HS-5 (cell line): ENCODE measurements at regions not wholly inside any gene's neighbourhood (a gene's known extent, or its start where the extent isn't known, plus 50 kb on each side); places are given as distances from the start of the nearest gene placed in this dataset.

Experiments
- DNase-seq: peaks from one replicate; pipeline ENCODE4 v3.0.0-alpha.2; 2012; ENCODE audit warnings: low read depth

DNA sequence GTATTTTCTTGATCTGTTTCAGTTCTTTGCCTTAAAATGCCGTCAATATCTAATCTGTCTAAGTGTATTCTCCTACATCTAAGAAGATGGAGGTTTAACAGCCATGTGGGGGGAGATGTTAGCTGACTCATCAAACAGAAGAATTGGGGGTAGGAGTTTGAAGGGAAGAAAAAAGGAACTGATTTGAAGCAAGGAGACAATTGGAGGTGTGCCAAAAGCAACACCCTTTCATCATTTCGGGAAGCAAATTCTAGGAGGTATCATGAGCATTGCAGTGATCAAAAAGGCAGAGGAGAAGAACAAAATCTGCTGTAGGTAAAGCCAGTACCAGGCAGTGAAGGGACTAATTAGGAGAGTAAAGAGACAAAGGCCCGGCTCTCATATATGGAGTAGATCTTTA lies 337.3 kb upstream of the TBC1D5 start:
- no peak for DNase-seq

DNA sequence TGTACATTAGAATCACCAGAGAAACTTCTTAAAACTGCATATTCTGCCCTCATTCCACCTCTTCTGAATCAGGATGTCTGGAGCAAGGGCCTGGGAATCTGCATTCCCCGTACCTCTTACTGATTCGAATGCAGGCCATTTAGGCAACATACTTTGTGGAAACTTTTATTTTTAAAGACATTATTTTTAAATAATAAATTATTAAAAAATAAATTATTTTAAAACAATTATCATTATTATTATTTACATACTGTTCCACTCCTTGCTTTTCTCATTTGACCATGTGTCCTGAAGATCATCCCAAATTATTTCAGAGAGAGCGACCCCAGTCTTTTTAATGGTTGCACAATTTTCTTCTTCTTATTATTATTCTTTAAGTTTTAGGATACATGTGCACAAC lies 336.6 kb upstream of the TBC1D5 start:
- DNase-seq: no peak

DNA sequence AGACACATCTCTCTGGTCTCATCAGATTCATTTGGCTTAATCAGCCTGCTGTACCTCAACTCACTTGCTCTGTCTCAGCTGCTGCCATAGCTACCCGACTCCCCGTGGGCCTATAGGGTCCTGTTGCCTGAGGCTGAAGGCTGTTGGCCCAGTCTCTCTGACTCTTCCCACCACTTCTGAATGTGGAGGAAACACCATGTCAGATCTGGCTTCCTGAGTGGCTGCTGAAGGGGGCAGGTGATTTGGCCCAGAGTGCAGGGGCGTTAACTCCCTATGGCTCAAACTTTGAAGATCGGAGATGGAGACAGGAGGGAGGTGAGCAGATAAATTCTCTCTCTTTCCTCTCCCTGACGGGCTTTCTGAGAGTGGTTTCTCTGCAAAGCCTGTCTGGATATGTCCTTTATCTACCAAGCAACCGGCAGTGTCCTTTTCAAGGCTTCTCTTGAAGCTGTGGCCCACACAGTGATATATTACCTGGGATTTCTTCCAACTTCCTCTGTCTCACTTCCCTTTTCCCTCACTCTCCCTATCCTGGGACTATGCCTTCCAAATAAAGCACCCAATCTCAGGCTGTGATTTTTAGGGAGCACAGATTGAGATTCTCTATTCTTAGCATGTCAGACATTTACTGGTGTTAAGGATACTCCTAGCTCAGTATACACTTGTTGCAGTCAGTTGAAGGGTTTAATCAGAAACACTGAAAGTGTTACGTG lies 334.9 kb upstream of the TBC1D5 start:
- DNase-seq: no peak

DNA sequence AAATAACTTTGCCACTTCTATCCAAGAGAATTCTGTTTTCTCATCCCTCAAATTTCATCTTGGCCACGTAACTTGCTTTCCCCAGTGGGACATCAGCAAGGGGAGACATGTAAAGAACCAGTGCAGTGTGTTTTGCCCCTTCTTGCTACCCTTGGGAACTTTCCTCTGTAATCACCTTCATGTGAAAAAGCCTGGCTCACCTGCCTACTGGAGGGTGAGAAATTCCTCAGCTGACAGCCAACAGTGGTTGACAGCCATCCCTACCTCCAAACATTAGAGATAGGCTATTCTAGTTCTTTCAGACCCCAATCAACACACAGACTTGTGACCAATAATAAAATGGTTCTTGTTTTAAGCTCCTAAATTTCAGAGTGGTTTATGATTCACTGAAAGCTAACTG lies 333.9 kb upstream of the TBC1D5 start:
- no peak for DNase-seq

DNA sequence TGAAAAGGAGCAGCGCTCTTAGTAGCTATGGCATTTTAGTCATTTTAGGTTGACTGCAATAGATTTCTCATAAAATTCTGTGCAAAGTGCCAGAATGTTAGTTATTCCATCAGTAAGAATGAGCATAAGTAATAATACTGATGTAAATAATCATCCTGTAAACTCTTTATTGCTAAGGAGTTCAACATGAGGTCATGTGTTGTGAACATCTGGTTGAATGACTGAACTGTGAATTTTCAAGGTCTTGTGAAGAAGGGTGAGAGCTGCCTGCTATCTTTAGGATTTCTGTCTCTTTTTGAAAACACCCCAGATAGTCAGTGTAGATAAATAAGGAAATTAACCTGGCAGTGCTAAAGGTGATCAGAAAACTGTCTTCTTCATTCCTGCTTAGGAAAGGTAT lies 333.4 kb upstream of the TBC1D5 start:
- DNase-seq: no peak

DNA sequence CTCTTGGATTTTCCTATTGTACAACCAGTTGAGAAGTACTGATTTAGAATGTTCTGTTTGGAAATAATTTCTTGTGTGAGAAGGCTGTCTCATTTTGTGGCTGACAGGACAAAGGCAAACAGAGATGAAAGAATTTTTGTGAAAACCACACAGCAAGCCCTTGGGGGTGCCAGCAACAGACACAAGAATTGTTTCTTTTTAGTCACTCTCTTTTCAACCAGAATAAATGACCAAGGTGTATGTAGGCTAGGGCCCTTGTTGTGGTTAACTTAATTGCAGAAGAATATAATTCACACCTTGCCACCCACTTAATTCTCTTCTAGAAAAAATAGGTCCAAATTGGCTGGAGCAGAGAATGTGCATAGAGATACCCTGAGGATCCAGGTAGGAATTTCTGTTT lies 329.4 kb upstream of the TBC1D5 start:
- no peak for DNase-seq

DNA sequence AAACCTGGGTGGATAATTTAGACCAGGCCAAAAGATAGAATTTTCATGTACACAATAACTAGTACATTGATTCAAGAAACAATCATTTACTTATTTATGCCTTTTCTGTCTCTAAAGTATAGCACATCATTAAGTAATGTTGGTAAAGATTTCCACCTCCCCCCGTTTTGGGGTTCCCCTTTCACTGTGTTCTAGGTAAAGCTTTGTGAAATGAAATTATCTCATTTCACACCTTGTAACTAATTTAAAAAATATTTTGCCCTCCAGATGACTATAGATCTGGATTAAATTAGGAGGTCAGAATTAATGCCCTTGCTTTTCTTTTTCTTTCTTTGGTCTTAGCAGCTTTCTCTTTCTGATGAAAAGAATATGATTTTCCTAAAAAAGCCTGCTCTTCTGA lies 328.5 kb upstream of the TBC1D5 start:
- DNase-seq: no peak

DNA sequence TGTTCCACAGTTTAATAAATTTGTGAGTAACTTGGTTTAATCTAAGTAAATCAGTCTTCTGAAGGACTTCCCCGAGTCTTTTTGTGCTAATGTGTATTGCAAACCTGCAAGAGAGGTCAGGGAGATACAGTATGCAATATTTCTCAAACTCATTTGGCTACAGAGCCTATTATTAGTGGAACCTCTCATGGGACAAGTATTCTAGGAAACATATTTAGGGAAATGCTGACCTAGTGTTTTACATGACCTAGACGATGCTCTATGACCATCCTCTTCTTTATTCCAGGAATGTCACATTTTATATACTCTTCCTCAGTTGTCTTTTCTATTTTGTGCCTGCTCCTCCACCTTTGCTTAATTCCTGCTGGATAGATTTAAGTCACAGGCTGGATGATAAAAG lies 327.8 kb upstream of the TBC1D5 start:
- DNase-seq: no peak

DNA sequence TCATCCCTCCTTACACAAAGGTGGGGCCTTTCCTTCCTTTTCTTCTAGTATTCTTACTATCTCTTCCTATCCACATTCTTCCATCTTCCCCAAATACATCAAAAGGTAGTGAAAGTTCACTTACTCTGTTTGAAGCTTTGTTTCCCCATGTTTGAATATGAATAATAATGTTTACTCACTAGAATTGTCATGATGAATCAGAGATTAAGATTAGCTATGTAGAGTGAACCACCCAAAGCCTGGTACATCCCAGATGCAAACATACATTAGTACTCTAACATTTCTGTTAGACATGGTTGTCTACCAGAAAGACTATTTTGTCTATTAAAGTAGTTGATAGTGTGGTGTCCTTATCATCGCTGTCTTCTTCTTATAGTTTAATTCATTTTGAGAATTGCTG lies 327.1 kb upstream of the TBC1D5 start:
- no peak for DNase-seq

DNA sequence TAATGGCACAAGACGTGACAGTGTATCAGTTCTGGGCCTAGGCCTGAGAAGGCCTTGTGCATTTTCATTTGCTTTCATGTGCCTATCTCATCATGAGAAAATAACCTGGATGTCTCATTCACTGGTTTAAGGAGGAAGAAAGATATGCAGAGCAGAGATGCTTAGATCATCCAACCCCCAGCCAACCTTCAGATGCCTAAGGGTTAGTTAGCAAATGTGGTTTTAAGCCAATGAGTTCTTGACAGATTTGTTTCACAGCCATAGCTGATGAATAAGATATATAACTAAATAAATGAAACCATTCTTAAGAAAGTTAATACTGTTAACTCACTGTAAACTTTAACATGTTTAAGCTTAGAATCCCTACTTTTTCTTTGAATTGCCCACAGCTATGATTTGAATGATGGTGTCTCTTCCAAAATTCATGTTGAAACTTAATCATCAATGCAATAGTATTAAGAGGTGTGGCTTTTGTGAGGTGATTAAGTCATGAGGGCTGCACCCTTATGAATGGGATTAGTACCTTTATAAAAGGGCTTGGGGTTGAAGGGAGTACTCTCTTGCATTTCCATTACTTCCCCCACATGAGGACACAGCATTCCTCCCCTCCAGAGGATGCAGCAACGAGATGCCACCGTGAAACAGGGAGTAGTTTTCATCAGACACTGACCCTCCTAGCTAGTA lies 324.6 kb upstream of the TBC1D5 start:
- DNase-seq: no peak

DNA sequence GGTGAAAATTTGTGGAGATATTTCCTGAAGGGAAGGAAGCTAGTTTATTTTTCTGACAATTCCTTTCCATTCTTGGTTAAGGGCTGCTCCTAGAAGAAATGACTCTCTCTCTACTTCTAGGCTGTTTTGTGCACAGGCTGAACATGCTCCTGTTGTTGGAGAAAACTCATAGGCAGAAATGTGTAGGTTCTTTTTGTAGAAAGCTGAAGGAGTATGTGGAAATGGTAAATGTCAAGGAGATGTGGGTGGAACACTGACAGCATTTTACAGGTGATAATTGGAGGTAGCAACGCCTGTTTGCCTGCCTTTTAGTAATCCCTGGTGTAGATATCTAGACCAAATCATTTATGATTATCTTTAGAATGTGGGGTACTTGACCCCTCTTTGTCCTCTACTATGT lies 322.2 kb upstream of the TBC1D5 start:
- DNase-seq: no peak

DNA sequence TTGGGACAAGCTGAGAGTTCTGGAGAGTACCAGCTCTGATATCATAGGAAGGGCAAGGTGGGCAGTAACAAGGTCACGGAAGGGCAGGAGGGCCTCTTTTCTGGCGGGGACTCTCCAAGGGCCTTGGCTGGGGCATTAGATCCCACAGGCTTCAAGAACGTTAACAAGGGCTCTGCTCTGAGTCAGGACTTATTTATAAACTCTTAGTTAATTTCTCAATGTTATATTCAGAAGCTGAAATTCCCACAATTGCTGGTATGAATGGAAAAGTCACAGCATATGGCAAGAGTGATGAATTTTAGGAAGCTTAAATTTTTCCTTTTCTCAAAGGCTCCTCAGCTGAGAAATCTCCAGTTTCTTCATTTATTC lies 320.2 kb upstream of the TBC1D5 start:
- DNase-seq: no peak

DNA sequence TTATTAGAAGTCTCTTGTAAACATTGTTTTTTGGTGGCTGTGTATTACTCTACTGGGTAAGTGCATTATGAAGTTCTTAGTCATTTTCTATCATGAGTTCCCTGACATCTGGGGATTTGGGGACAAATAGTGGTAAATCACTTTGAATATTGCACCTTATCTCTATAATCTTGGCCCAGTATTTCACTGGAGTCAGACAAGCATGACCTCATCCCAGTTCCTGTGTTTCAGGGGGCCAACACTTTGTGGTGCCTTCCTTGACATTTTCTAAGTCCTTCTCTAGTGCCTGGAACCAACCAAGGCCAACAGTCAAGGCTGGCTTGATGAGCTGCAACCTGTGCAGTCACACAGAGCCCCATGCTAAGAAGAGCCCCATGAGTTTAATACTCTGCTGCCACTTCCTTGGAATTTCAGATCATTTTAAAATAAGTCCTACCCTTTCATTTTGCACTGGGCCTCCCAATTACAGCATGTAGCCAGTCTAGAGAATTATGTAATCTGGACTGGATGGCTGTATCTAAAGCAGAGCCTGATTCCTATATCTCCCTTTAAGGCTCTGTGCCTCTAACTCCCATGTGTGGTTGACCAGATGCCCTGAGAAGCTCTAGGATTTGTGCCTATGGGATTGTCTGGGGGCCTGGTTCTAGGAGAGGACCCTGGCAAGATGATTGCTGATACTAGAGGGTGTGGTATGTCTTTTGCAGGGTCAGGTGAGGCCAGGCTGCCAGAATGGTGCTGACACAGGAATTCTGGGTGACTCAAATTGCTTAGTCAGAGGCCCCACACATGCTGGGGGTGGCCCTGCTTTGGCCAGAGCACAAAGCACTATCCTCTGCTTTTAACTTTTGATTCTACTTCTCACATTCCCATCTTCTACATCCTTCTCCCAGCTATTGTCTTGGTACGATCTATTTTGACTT lies 319.6 kb upstream of the TBC1D5 start:
- DNase-seq: no peak

DNA sequence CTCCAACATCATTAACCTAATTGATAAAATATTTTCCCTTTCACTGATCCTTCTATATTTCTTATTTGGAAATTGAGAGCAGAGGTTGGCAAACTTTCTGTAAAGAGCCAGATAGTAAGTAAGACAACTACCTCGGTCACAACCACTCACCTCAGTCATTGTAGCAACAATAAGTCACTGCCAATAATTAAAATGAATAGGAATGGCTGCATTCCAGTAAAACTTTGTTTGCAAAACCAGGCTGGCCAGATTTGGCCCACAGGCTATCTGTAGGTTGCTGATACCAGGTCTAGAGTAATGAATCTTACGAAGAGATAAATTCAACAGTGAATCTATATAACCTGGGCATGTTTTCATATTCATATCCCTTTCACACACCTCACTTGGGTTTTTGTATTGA lies 316.2 kb upstream of the TBC1D5 start:
- no peak for DNase-seq

DNA sequence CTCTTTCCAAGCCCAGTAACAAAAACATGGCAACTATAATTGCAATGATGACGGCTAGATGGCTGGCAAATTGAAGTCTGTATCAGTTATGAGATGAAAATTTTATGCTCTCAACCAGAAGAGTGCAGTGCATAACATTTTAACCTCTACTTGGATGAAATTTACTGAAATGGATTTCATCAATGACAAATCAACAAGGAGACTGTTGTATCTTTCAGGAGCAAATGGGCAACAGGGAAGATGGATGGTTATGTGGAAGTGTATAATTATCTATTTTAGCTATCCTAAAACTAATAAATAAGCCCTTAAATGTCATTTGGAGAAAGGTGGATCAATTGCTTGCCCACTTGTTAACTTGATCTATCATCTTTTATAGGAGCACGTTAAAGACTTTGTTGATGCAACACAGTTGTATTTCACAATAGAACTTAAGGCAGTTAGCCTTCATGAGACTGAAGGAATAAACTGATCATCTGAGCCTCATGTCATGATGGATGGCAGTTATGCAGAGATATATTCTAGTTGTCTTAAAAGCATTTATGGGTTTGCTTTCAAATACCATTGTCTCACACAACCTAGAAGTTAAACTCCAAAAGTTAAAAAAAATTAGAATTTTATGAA lies 315.1 kb upstream of the TBC1D5 start:
- DNase-seq: no peak

DNA sequence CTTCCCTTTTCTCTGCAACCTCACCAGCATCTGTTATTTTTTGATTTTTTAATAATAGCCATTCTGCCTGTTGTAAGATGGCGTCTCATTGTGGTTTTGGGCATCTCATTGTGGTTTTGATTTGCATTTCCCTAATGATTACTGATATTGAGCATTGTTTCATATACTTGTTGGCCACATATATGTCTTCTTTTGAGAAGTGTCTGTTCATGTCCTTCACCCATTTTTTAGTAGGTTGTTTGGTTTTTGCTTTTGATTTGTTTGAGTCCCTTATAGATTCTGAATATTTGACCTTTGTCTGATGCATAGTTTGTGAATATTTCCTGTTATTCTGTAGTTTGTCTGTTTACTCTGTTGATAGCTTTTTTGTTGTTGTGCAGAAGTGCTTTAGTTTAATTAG lies 312.2 kb upstream of the TBC1D5 start:
- no peak for DNase-seq

DNA sequence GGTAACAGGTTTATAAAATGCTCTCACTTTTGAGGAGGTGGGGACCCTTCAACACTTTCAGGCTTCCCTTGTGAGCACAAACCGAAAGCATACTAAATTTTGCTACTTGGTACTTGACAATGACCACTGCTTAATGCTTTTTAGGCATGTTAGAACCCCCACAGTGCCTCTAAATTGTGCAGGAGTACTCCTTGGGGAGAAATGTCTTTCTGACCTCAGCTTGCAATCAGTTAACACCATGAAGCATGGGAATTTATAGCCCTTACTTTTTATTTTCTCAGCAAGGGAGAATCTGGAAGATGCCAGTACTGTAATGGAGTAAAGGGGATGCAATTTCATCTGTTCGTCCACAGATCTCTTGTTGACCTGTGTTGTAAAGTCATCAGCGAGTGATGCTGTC lies 308.9 kb upstream of the TBC1D5 start:
- DNase-seq: no peak

DNA sequence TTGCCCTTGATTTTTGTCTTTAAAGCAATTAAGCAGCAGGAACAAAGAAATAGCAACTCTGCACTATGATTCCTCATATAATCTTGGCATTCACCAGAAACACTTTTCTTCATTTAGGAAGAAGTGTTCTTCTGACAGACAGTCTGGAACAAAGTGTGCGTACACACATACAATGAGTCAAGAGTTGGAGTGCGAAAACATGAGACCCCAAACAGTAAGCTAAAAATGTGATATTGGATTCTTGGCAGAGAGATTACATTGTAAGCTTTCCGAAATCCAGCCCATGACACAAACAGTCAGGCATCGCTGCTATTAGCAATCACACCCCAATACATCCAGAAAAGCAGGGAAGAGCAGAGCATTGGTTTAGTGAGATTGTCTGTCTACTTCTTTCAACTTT lies 306.7 kb upstream of the TBC1D5 start:
- DNase-seq: no peak

DNA sequence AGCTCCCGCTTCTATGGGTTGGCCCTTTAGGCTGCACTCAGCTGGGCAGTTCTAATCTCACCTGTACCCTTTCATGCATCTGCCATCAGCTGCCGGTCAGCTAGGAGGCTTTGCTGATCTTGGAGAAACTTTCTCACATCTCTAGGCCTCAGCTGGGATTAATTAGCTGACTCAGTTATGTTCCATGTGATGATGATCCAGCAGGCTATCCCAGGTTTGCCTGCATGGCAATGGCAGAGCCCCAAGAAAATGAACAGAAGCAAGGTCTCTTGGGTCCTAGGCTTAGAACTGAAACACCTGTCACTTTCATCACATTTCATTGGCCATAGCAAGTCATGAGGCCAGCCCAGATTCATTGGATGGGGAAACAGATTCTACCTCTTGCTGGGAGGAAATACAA lies 304.6 kb upstream of the TBC1D5 start:
- DNase-seq: no peak

DNA sequence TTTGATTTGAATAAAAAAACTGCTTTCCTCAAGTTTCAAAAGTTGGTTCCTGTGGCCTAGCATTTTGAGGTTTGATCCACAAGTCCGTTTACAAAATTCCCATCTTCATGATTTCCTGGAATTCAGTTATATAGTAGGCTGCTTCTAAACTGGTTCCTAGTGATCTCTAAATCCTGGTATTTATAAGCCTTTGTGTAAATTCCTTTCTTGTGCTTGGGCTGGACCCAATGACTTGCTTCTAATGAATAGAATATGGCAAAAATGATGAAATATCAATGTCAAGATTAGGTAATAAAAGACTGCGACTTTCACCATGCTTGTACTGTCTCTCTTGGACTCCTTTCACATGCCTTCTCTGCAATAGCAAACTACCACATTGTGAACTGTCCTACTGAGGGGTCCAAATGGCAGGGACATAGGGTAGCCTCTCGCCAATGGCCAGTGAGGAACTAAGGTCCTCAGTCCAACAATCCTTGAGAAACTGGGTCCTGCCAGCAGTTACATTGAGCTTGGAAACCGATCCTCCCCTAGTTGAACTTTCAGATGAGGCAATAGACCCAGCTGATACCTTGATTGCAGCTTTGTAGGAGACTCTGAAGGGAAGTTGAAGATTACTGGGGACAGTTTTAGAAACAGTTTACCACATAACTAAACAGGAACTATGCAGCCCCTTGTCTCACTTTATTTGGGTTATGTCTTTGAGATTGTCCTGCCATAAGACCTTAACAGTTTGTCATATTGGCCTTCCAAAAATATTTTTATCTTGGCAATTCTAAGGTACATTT lies 303.9 kb upstream of the TBC1D5 start:
- no peak for DNase-seq

DNA sequence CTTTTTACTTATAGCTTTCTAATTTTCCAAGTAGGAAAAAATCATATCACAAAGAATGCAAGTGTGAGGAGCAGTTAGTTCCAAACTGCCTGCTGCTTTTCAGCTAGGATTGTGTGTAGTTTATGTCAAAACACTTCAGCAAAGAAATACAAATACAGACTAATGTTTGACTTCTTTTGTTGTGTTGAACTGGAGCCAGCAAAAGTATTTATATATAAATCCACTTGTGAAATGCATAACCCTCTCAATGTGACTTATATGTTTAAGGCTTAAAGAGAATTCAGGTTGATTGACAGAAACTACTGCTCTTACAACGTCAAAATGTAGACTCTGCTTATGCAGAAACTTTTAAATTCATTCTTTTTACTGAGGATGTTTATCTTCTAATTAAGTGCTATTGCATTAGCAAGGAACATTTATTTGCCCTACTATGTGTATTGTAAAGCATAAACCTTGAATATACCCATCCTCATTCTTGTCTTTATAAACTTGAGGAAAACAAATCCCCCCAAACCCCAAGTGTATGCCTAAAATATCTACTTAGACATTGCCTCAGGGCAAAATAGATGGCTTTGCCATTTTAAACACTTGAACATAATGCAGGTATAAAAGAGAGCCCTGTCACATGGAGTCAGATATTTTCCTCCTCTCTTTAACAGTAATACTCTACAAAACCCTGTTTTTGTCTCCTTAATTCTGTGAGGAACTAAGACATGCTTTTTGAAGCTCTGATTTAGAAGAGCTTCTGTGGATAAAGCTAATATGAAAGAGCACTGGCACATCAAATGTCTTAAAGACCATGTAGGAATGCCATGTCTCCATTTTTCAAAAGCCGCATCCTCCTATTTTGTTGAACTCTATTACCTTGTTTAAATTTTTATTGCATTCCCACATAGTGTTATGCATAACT lies 302.8 kb upstream of the TBC1D5 start:
- no peak for DNase-seq
